GM13977 (cell line): ENCODE measurements at regions not wholly inside any gene's neighbourhood (a gene's known extent, or its start where the extent isn't known, plus 50 kb on each side); places are given as distances from the start of the nearest gene placed in this dataset.

ENCODE experiments used
- DNase-seq: peaks from one replicate; pipeline ENCODE4 v3.0.0; 2012; ENCODE audit warnings: low spot score
- in situ Hi-C: fragments of 300-500 bp; cut with MboI; formaldehyde crosslinking; loops from one replicate; pipeline ENCODE4 v1.12.0; 2022; ENCODE audit warnings: low sequenced_read_pairs, low pct_unique_long_range_greater_than_20kb, mixed read lengths, inconsistent platforms; ENCODE audit not compliant: unreplicated experiment
- TF ChIP-seq, protein P1 (sequence below): IDR thresholded peaks from 2 replicates; pipeline ENCODE4 v1.5.1; 2012; ENCODE audit warnings: mild to moderate bottlenecking, control low read depth; ENCODE audit not compliant: insufficient read depth; ENCODE audit errors: extremely low read depth, missing control alignments

DNA sequence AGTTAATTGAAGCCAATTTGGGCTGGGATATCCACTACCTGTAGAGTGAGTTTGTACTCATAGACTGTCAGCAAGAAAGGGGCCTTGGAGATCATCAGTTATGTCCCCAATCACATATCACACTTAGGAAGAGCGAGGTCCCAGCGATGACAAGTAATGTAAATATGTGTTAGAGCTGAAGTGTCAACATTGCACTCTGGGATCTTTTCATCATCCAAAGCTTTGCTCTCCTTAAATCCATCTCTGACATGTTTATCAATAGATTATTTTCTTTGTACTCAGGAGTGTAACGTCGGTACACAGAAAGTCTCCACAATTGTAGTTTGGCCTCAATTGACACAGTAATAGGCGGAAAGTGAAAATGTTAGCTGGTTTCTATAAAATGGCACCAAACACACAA, 113.7 kb upstream of the TPRG1 start:
- DNase-seq, result no peak
- in situ Hi-C loops, result no loop called here
- TF ChIP-seq, protein P1, sequence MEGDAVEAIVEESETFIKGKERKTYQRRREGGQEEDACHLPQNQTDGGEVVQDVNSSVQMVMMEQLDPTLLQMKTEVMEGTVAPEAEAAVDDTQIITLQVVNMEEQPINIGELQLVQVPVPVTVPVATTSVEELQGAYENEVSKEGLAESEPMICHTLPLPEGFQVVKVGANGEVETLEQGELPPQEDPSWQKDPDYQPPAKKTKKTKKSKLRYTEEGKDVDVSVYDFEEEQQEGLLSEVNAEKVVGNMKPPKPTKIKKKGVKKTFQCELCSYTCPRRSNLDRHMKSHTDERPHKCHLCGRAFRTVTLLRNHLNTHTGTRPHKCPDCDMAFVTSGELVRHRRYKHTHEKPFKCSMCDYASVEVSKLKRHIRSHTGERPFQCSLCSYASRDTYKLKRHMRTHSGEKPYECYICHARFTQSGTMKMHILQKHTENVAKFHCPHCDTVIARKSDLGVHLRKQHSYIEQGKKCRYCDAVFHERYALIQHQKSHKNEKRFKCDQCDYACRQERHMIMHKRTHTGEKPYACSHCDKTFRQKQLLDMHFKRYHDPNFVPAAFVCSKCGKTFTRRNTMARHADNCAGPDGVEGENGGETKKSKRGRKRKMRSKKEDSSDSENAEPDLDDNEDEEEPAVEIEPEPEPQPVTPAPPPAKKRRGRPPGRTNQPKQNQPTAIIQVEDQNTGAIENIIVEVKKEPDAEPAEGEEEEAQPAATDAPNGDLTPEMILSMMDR, result no peak

DNA sequence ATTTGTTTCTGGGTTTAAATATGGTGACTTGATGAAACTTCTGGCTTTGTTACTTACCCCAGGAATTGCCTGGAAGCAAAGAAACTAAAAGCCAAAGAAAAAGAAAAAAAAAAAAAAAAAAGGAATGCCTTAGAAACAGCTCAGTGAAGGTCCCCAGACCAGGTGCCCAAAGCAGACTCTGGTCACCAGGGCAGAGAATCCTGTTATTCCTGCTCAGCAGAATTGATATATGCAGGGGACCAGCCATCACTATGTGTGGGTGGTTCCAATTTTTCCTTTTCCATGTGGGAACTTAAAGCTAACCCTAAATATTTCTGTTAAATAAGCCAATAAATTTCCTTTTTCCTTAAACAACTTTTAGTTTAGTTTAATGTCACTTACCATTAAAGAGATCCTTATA, 100.8 kb upstream of the TPRG1 start:
- TF ChIP-seq, protein P1, result no peak
- in situ Hi-C loops, result no loop called here
- no peak for DNase-seq

DNA sequence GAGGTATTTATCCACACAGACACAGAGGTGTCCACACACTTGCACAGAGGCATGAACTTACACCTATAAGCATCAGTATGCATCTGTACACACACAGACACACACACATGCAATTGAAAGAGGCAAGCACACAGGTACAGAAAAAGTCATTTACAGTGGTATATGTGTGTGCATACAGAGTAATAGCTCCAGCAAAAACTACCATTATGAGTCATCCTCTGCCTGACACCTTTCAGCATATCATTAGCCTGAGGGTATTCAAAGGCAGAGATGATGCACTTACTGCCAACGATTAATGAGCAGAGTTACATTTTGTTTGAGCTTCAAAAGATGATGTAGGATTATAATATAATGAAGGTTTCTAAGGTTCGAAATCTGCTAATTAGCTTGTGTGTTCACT, 100.3 kb upstream of the TPRG1 start:
- TF ChIP-seq, protein P1, result no peak
- no peak for DNase-seq
- in situ Hi-C loops, result no loop called here

DNA sequence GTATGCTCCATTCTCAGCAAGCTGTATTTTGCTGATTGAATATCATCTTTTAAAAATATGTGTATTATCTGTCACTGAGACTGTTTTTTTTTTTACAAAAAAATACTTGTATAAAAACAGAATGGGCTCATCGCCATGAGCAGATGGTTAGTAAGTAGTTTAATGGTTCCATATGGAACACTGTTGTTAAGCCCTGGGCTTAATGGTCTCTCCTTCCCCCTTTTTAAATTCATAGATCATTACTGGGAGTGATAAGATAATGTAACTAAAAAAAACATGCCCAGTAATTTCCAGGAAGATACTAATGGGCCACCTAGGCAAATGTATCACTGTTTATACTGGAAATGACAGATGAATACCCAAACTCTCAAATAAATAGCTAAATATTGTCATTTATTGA, 95.3 kb upstream of the TPRG1 start:
- no peak for DNase-seq
- TF ChIP-seq, protein P1, result no peak
- in situ Hi-C loops, result no loop called here

DNA sequence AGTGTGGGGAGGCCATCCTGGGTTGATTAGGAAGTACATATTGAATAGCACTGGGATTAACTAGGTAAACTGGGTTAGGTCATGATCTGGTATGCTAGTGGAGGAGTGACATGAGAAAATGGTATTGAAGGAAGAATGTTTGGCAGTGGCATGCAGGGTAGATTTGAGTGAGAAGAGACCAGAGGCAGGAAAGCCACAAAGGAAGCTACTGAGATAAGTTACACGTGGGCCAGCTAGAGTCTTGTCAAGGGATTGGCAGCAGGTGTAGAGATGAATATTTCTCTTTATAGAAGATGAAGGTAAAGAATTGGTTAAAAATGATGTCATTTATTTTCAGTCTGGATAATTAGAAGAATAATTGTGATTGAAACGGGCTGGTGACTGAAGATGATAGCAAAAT, 91.0 kb upstream of the TPRG1 start:
- in situ Hi-C loops, result no loop called here

DNA sequence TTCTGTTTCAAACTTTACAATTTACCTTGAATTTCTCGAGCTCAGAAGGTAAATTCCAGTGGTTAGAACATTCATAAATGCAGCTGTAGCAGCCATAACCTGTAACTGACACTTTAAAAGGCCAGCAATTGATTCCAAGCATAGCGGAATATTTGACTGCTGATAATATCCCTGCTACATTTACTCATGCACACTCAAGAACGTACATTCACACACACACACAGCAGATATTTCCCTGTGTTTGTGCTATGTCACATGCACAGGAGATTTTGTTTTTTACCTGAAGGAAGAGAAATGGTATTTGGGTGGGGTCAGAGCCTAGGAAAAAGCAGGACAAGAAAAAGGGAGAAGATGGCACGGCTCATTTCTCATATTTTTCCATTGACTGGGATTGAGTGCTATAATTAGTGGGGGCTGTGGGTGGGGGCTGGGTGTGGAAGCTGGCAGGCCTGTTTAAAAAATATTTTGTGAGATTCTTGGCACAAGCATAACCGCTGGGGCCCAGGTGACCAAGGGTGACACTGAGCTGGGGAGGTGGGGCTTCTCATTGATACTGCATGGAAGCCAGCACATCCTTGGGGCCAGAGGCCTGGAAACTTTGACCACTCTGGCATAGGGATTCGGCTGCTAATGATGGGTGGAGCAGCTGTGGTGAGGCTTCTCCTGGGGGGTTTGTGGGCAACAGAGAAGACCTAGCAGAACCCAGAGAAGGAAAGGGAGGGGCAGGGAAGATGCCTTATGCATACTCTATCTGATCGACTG, 88.9 kb upstream of the TPRG1 start:
- in situ Hi-C loops, result no loop called here
- TF ChIP-seq, protein P1, result no peak
- no peak for DNase-seq

More for the DNA sequence above, 91.0 kb upstream of the TPRG1 start:
- TF ChIP-seq, protein P1, result no peak
- no peak for DNase-seq
